Caco-2 (cell line): ENCODE measurements at regions not wholly inside any gene's neighbourhood (a gene's known extent, or its start where the extent isn't known, plus 50 kb on each side); places are given as distances from the start of the nearest gene placed in this dataset.

Experiments
- BruUV-seq: library from RNA; stranded (reverse); fragments of 400-500 nt; replicated peaks from 2 replicates; lab custom pipeline; 2021; lab: Mats Ljungman, UMichigan
- CTCF ChIA-PET: fragments of 300-600 bp; sonication (Branson Sonifier 250); formaldehyde crosslinking; loops from one replicate; lab custom pipeline; 2022; ENCODE audit warnings: antibody characterized with exemption; lab: Charles Lee
- POLR2A ChIA-PET: fragments of 300-600 bp; sonication (Branson Sonifier 250); formaldehyde crosslinking; loops from one replicate; lab custom pipeline; 2022; ENCODE audit warnings: antibody characterized with exemption; lab: Charles Lee
- DNase-seq, 2 experiments: peaks; one replicate each; pipeline versions ENCODE4 v3.0.0 to v3.0.0-alpha.2; 2020 to 2022
- H3K27me3 ChIP-seq: replicated peaks from 2 replicates; pipeline ENCODE4 v1.6.0; 2011; ENCODE audit warnings: low read length; ENCODE audit not compliant: control insufficient read depth, insufficient read depth
- H3K36me3 ChIP-seq: 2 replicates; pipeline ENCODE4 v1.5.1; 2011; ENCODE audit warnings: low read length; ENCODE audit not compliant: control insufficient read depth, insufficient read depth
- H3K4me1 ChIP-seq: fragments of 250-450 bp; sonication (Bioruptor Pico); 2 replicates; pipeline ENCODE4 v1.5.1; 2020; ENCODE audit warnings: mild to moderate bottlenecking
- H3K4me3 ChIP-seq: 2 replicates; pipeline ENCODE4 v1.5.1; 2011; ENCODE audit warnings: low read depth, mild to moderate bottlenecking, control low read depth, low read length
- H3K9me3 ChIP-seq: fragments of 250-450 bp; sonication (Bioruptor Pico); 2 replicates; pipeline ENCODE4 v1.5.1; 2020; ENCODE audit warnings: mild to moderate bottlenecking, moderate library complexity
- H3K27ac Mint-ChIP-seq: one replicate; pipeline ENCODE4 v1.8.0; 2022; ENCODE audit warnings: mixed read lengths; ENCODE audit not compliant: unreplicated experiment
- H3K27me3 Mint-ChIP-seq: one replicate; pipeline ENCODE4 v1.8.0; 2022; ENCODE audit warnings: mixed read lengths; ENCODE audit not compliant: insufficient read depth, unreplicated experiment
- H3K36me3 Mint-ChIP-seq: one replicate; pipeline ENCODE4 v1.8.0; 2022; ENCODE audit warnings: mild to moderate bottlenecking, mixed read lengths; ENCODE audit not compliant: insufficient read depth, unreplicated experiment
- H3K4me1 Mint-ChIP-seq: one replicate; pipeline ENCODE4 v1.8.0; 2022; ENCODE audit warnings: low read depth, mixed read lengths; ENCODE audit not compliant: unreplicated experiment
- H3K4me3 Mint-ChIP-seq: one replicate; pipeline ENCODE4 v1.8.0; 2022; ENCODE audit warnings: mild to moderate bottlenecking, moderate library complexity, mixed read lengths; ENCODE audit not compliant: unreplicated experiment
- H3K9me3 Mint-ChIP-seq: one replicate; pipeline ENCODE4 v1.8.0; 2022; ENCODE audit warnings: mixed read lengths; ENCODE audit not compliant: unreplicated experiment
- CTCF ChIP-seq, 2 experiments: fragments of 200-600 bp in 1 of 2; IDR thresholded peaks; 1 replicate in 1 of 2; 2 replicates in 1 of 2; pipeline versions ENCODE4 v1.5.1 to v1.8.0; 2011 to 2022; ENCODE audit warnings: antibody characterized with exemption in 1 of 2, control low read depth in 1 of 2, inconsistent platforms in 1 of 2, low read depth in 1 of 2, low read length in 1 of 2, mild to moderate bottlenecking in 1 of 2, moderate library complexity in 1 of 2; ENCODE audit not compliant: insufficient read depth in 1 of 2, severe bottlenecking in 1 of 2, unreplicated experiment in 1 of 2
- intact Hi-C: fragments of 100-400 bp; cut with micrococcal nuclease; formaldehyde crosslinking; loops from one replicate; pipeline ENCODE4 v1.10.0; 2022; ENCODE audit not compliant: unreplicated experiment

GRCh38 chr16:85320677-85321385 is 208.6 kb upstream of the CIBAR2 start:
- H3K27me3 Mint-ChIP-seq = no peaks in the 10 kb centered on the region
- BruUV-seq = no TSS peak
- no peaks in the 10 kb centered on the region for H3K27me3 ChIP-seq
- no peak for TF ChIP-seq CTCF (IDR thresholded peaks at IDR 0.05; ENCODE audit: insufficient read depth in 1 of 2, low read depth in 1 of 2, low read length in 1 of 2, severe bottlenecking in 1 of 2, unreplicated experiment in 1 of 2)
- no peak overlapping the region for H3K4me3 ChIP-seq
- H3K36me3 Mint-ChIP-seq = no peaks in the 10 kb centered on the region
- no peaks in the 10 kb centered on the region for H3K9me3 Mint-ChIP-seq
- H3K27ac Mint-ChIP-seq = peak overlapping the region; percentile 7
- H3K4me3 Mint-ChIP-seq = no peak overlapping the region
- H3K4me1 ChIP-seq = no peaks in the 10 kb centered on the region
- H3K4me1 Mint-ChIP-seq = peaks cover 6% of the 10 kb centered on the region
- no peaks in the 10 kb centered on the region for H3K36me3 ChIP-seq
- no peak for DNase-seq
- H3K9me3 ChIP-seq = no peaks in the 10 kb centered on the region
- POLR2A ChIA-PET = no interaction called here
- CTCF ChIA-PET = interaction anchor here (1.2 to 1.6 kb wide), 2 partner anchors 10 kb away, joined by 6 to 8 read pairs; no protein-coding TSS in a partner anchor
- intact Hi-C loops = no loop called here

- H3K36me3 ChIP-seq = no peaks in the 10 kb centered on the region
- no peaks in the 10 kb centered on the region for H3K27me3 Mint-ChIP-seq
- no peak for DNase-seq
Observed at GRCh38 chr16:85321509-85322271, 209.4 kb upstream of the CIBAR2 start.

More at GRCh38 chr16:85321509-85322271, 209.4 kb upstream of the CIBAR2 start:
- Mint-ChIP-seq H3K9me3 (no peaks in the 10 kb centered on the region), H3K27ac (no peak overlapping the region), H3K36me3 (no peaks in the 10 kb centered on the region), H3K4me1 (no peaks in the 10 kb centered on the region), H3K4me3 (no peak overlapping the region)
- CTCF ChIA-PET = interaction anchor here (1.6 kb wide), 1 partner anchor 9 kb away, joined by 8 read pairs; no protein-coding TSS in a partner anchor
- POLR2A ChIA-PET = no interaction called here
- Histone ChIP-seq H3K4me3 (no peak overlapping the region), H3K27me3 (no peaks in the 10 kb centered on the region), H3K4me1 (no peaks in the 10 kb centered on the region), H3K9me3 (no peaks in the 10 kb centered on the region)
- BruUV-seq = no TSS peak
- intact Hi-C loops = no loop called here
- no peak for TF ChIP-seq CTCF (IDR thresholded peaks at IDR 0.05; ENCODE audit: insufficient read depth in 1 of 2, low read depth in 1 of 2, low read length in 1 of 2, severe bottlenecking in 1 of 2, unreplicated experiment in 1 of 2)
